HUES64 (cell line): ENCODE measurements at regions not wholly inside any gene's neighbourhood (a gene's known extent, or its start where the extent isn't known, plus 50 kb on each side); places are given as distances from the start of the nearest gene placed in this dataset.
A peak's percentile ranks its signal among the peaks of the same experiment; 100 is the strongest.

Experiments
- H3K27ac ChIP-seq: 2 replicates; pipeline ENCODE4 v1.7.0; 2013; ENCODE audit warnings: low read depth, low read length, inconsistent platforms
- H3K27me3 ChIP-seq: 2 replicates; pipeline ENCODE4 v1.6.1; 2013; ENCODE audit warnings: mild to moderate bottlenecking, low read length; ENCODE audit not compliant: insufficient read depth
- H3K36me3 ChIP-seq: 2 replicates; pipeline ENCODE4 v1.6.1; 2013; ENCODE audit warnings: mild to moderate bottlenecking, low read length; ENCODE audit not compliant: insufficient read depth
- H3K4me1 ChIP-seq: 2 replicates; pipeline ENCODE4 v1.6.1; 2013; ENCODE audit warnings: mild to moderate bottlenecking, low read length, moderate library complexity; ENCODE audit not compliant: insufficient read depth
- H3K4me3 ChIP-seq: 2 replicates; pipeline ENCODE4 v1.5.1; 2013; ENCODE audit warnings: mild to moderate bottlenecking, low read length, moderate library complexity
- H3K9ac ChIP-seq: 2 replicates; pipeline ENCODE4 v1.6.1; 2013; ENCODE audit warnings: mild to moderate bottlenecking, low read depth, low read length
- H3K9me3 ChIP-seq: 2 replicates; pipeline ENCODE4 v1.6.1; 2013; ENCODE audit warnings: low read depth, low read length; ENCODE audit not compliant: insufficient read depth
- WGBS: fragments of 150-250, 120-280 bp; methylation state at CpG from one replicate; pipeline ENCODE4 v1.1.7; 2013; ENCODE audit warnings: missing lambda C conversion rate; 5-methylcytosine and 5-hydroxymethylcytosine counted together

- no peak overlapping the region for H3K27ac ChIP-seq
- H3K27me3 ChIP-seq = no peaks in the 10 kb centered on the region
- WGBS = 95% methylated on average over 2 of the region's 2 CpGs
- H3K9me3 ChIP-seq = no peaks in the 10 kb centered on the region
- H3K4me3 ChIP-seq = no peak overlapping the region
- no peak overlapping the region for H3K9ac ChIP-seq
- H3K36me3 ChIP-seq = no peaks in the 10 kb centered on the region
- H3K4me1 ChIP-seq = peaks cover 14% of the 10 kb centered on the region
Measured at GRCh38 chr1:58866578-58866977, 82.7 kb upstream of the JUN start.

GRCh38 chr1:58869638-58870297, 85.9 kb upstream of the JUN start:
- Histone ChIP-seq H3K4me3 (no peak overlapping the region), H3K9ac (no peak overlapping the region), H3K36me3 (no peaks in the 10 kb centered on the region), H3K27ac (no peak overlapping the region), H3K4me1 (peaks cover 6% of the 10 kb centered on the region; the same call in 1 of the 2 replicates), H3K9me3 (no peaks in the 10 kb centered on the region), H3K27me3 (no peaks in the 10 kb centered on the region)
- 87% methylated on average over 3 of the region's 3 CpGs for WGBS

GRCh38 chr1:58870298-58870676, 86.4 kb upstream of the JUN start:
- peaks cover 11% of the 10 kb centered on the region for H3K4me1 ChIP-seq
- no peak overlapping the region for H3K27ac ChIP-seq
- no peaks in the 10 kb centered on the region for H3K27me3 ChIP-seq
- no peak overlapping the region for H3K4me3 ChIP-seq
- H3K9me3 ChIP-seq = no peaks in the 10 kb centered on the region
- WGBS = 80% methylated on average over 2 of the region's 2 CpGs
- H3K9ac ChIP-seq = no peak overlapping the region
- no peaks in the 10 kb centered on the region for H3K36me3 ChIP-seq

DNA sequence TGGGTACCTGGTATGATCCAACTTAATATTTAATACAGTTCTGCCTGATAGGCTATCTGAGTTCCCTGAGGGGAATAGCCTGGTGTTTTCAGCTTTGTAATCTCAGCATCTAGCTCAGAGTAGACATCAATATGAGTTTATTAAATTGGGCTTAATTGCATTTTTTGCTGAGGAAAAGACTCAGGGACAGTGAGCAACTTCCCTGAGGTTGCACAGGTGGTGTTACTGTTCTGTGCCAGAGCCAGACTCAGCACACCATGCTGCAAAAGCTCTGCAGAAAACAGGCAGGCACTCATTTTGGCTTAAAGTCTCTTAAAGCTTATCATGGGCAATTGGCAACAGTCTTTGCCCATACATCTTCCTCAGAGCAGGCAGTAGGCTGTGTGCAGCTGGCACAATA, 90.5 kb upstream of the JUN start:
- no peaks in the 10 kb centered on the region for H3K36me3 ChIP-seq
- H3K4me3 ChIP-seq = no peak overlapping the region
- no peaks in the 10 kb centered on the region for H3K27me3 ChIP-seq
- H3K27ac ChIP-seq = peak overlapping the region; percentile 64; the same call in 1 of the 2 replicates
- peak overlapping the region; percentile 37; the same call in 1 of the 2 replicates for H3K9ac ChIP-seq
- peaks cover 18% of the 10 kb centered on the region for H3K4me1 ChIP-seq
- H3K9me3 ChIP-seq = no peaks in the 10 kb centered on the region

- no peaks in the 10 kb centered on the region for H3K36me3 ChIP-seq
- H3K9ac ChIP-seq = peak overlapping the region; percentile 54; the same call in 1 of the 2 replicates
- H3K4me3 ChIP-seq = no peak overlapping the region
- peaks cover 18% of the 10 kb centered on the region for H3K4me1 ChIP-seq
- no peaks in the 10 kb centered on the region for H3K9me3 ChIP-seq
- peak overlapping the region; percentile 64 for H3K27ac ChIP-seq
- WGBS = 72% methylated on average over 11 of the region's 12 CpGs
- H3K27me3 ChIP-seq = no peaks in the 10 kb centered on the region
Measured at GRCh38 chr1:58874757-58875755, 91.2 kb upstream of the JUN start.

DNA sequence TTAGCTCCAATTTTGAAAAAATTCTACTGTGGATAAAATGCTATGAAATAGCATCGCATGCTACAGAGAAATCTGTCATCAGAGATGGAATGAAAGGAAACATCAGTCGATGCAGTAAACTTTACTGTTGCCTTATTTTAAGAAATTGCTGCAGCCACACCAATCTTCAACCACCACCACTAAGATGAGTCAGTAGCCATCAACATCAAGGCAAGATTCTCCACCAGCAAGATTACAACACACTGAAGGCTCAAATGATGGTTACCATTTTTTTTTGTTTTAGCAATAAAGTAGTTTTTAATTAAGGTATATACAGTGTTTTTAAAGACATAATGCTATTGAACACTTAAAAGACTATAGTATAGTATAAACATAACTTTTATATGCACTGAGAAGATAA, 95.6 kb upstream of the JUN start:
- 94% methylated on average over 2 of the region's 2 CpGs for WGBS
- no peaks in the 10 kb centered on the region for H3K27me3 ChIP-seq
- no peak overlapping the region for H3K4me3 ChIP-seq
- no peak overlapping the region for H3K9ac ChIP-seq
- no peaks in the 10 kb centered on the region for H3K9me3 ChIP-seq
- peaks cover 26% of the 10 kb centered on the region for H3K4me1 ChIP-seq
- H3K36me3 ChIP-seq = no peaks in the 10 kb centered on the region
- H3K27ac ChIP-seq = no peak overlapping the region

GRCh38 chr1:58880592-58880991, 96.7 kb upstream of the JUN start:
- Histone ChIP-seq H3K9me3 (no peaks in the 10 kb centered on the region), H3K36me3 (no peaks in the 10 kb centered on the region), H3K9ac (no peak overlapping the region), H3K27me3 (no peaks in the 10 kb centered on the region), H3K4me1 (peaks cover 15% of the 10 kb centered on the region; the same call in 1 of the 2 replicates), H3K27ac (no peak overlapping the region), H3K4me3 (no peak overlapping the region)
- 97% methylated on average over 2 of the region's 2 CpGs for WGBS

DNA sequence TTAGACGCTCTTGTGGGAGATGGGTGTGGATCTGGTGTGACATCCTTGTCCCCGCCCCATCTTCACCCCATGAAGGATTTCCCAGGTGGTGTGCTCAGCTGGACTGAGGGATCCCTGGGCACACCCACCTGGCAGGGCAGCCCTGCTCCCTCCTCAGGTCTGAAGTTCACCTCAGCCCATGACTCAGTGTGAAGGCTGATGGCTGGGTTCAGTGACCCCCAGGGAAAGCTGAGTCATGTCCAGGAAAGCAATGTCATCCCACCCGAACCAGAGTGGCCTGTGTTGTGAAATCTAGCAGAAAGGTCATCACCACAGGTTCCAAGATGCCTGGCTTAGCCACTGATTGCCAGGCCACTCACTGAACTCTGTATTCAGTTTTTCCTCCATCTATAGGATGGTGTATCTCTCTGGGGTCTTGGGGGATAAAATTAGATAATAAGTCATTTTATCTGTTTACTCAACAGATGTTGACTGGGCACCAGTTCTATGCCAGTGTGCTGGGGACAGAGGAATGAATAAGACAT, 97.7 kb upstream of the JUN start:
- Histone ChIP-seq H3K27ac (no peak overlapping the region), H3K9ac (no peak overlapping the region), H3K9me3 (no peaks in the 10 kb centered on the region), H3K4me3 (no peak overlapping the region), H3K4me1 (peaks cover 12% of the 10 kb centered on the region; the same call in 1 of the 2 replicates), H3K27me3 (no peaks in the 10 kb centered on the region), H3K36me3 (no peaks in the 10 kb centered on the region)
- 73% methylated on average over 2 of the region's 3 CpGs for WGBS

GRCh38 chr1:58882322-58882948, 98.6 kb upstream of the JUN start:
- Histone ChIP-seq H3K36me3 (no peaks in the 10 kb centered on the region), H3K4me1 (peaks cover 12% of the 10 kb centered on the region; the same call in 1 of the 2 replicates), H3K27me3 (no peaks in the 10 kb centered on the region), H3K27ac (no peak overlapping the region), H3K9me3 (no peaks in the 10 kb centered on the region), H3K9ac (no peak overlapping the region), H3K4me3 (no peak overlapping the region)
- 88% methylated on average over 12 of the region's 12 CpGs for WGBS

- no peak overlapping the region for H3K4me3 ChIP-seq
- no peaks in the 10 kb centered on the region for H3K36me3 ChIP-seq
- H3K9me3 ChIP-seq = no peaks in the 10 kb centered on the region
- no peak overlapping the region for H3K9ac ChIP-seq
- H3K27me3 ChIP-seq = no peaks in the 10 kb centered on the region
- H3K4me1 ChIP-seq = peaks cover 12% of the 10 kb centered on the region; the same call in 1 of the 2 replicates
- WGBS = 84% methylated on average over 12 of the region's 12 CpGs
- peak overlapping the region; percentile 52 for H3K27ac ChIP-seq
Measured at GRCh38 chr1:58883037-58883887, 99.4 kb upstream of the JUN start.
